K562 (cell line): ENCODE measurements at regions not wholly inside any gene's neighbourhood (a gene's known extent, or its start where the extent isn't known, plus 50 kb on each side); places are given as distances from the start of the nearest gene placed in this dataset.

Source experiments
- ATAC-seq: fragments of 200-7000 bp; cut with Tn5 transposase; 3 replicates; pipeline ENCODE4 v1.9.1; 2020; ENCODE audit warnings: moderate library complexity
- BruUV-seq: library from RNA; stranded (reverse); fragments of 400-500 nt; replicated peaks from 2 replicates; lab custom pipeline; 2021; lab: Mats Ljungman, UMichigan
- CTCF ChIA-PET: fragments of 300-600 bp; formaldehyde crosslinking; extraction: SDS; loops from one replicate; lab custom pipeline; 2021; ENCODE audit warnings: low intra/inter-chr PET ratio; lab: Yijun Ruan, JAX
- POLR2A ChIA-PET: fragments of 300-600, 350-650 bp; sonication (Branson Sonifier 250); formaldehyde crosslinking; extraction: SDS; loops from one replicate; lab custom pipeline; 2021; ENCODE audit warnings: antibody characterized with exemption, inconsistent platforms; lab: Yijun Ruan, JAX
- DNase-seq, 4 experiments: peaks; one replicate each; pipeline versions ENCODE4 v3.0.0 to v3.0.0-alpha.2; 2011 to 2018; ENCODE audit warnings: low spot score in 3 of 4, mixed read lengths in 3 of 4; ENCODE audit errors: extremely low read depth in 1 of 4
- FAIRE-seq: peaks from 2 replicates; lab custom pipeline; 2011; peaks lifted over from hg19 to GRCh38; lab: Jason Lieb, UNC
- H2AFZ ChIP-seq: 2 replicates; pipeline ENCODE4 v1.6.0; 2011; ENCODE audit warnings: low read depth, low read length, control low read depth, inconsistent platforms
- H3K27ac ChIP-seq: fragments of 200-600 bp; 3 replicates; pipeline ENCODE4 v1.8.0; 2011; ENCODE audit warnings: low read depth, mild to moderate bottlenecking, control low read depth, inconsistent platforms, low read length, moderate library complexity, mixed read lengths; ENCODE audit errors: extremely low read depth
- H3K27me3 ChIP-seq, 2 experiments: fragments of 300-600 bp in 1 of 2; 2 replicates in 1 of 2; 3 replicates in 1 of 2; pipeline versions ENCODE4 v1.6.0 to v1.8.0; 2011; ENCODE audit warnings: inconsistent platforms in 2 of 2, low read length in 2 of 2, mild to moderate bottlenecking in 1 of 2, mixed read lengths in 1 of 2, moderate library complexity in 1 of 2; ENCODE audit not compliant: control insufficient read depth in 2 of 2, insufficient read depth in 2 of 2
- H3K36me3 ChIP-seq: fragments of 300-600 bp; 3 replicates; pipeline ENCODE4 v1.8.0; 2011; ENCODE audit warnings: mild to moderate bottlenecking, low read length, inconsistent platforms; ENCODE audit not compliant: control insufficient read depth, insufficient read depth
- H3K4me1 ChIP-seq, 2 experiments: fragments of 200-600 bp in 1 of 2; replicated peaks in 1 of 2; 2 replicates in 1 of 2; 3 replicates in 1 of 2; pipeline versions ENCODE4 v1.5.1 to v1.8.0; 2011; ENCODE audit warnings: inconsistent platforms in 2 of 2, low read length in 2 of 2, mild to moderate bottlenecking in 1 of 2, mixed read lengths in 1 of 2, moderate library complexity in 1 of 2; ENCODE audit not compliant: control insufficient read depth in 2 of 2, insufficient read depth in 2 of 2
- H3K4me2 ChIP-seq: 2 replicates; pipeline ENCODE4 v1.6.1; 2011; ENCODE audit warnings: low read length, control low read depth, inconsistent platforms, mixed read lengths; ENCODE audit not compliant: insufficient read depth
- H3K4me3 ChIP-seq: fragments of 200-600 bp; sonication (generic), shearing (Covaris generic); 2 replicates; pipeline ENCODE4 v1.5.1; 2016; ENCODE audit warnings: control low read depth, inconsistent platforms
- H3K79me2 ChIP-seq: fragments of 200-600 bp; 3 replicates; pipeline ENCODE4 v1.8.0; 2011; ENCODE audit warnings: low read length, inconsistent platforms; ENCODE audit not compliant: control insufficient read depth, insufficient read depth
- H3K9ac ChIP-seq, 2 experiments: 2 replicates each; pipeline versions ENCODE4 v1.6.0 to v1.6.1; 2011; ENCODE audit warnings: low read depth in 2 of 2, low read length in 2 of 2, control low read depth in 1 of 2, inconsistent platforms in 1 of 2, mild to moderate bottlenecking in 1 of 2, mixed read lengths in 1 of 2; ENCODE audit not compliant: insufficient read depth in 1 of 2
- H3K9me1 ChIP-seq: one replicate; pipeline ENCODE4 v1.6.0; 2011; ENCODE audit warnings: inconsistent platforms, mild to moderate bottlenecking, low read length, moderate library complexity; ENCODE audit not compliant: control insufficient read depth, insufficient read depth
- H3K9me3 ChIP-seq: replicated peaks from 2 replicates; pipeline ENCODE4 v1.5.1; 2011; ENCODE audit warnings: low read depth, low read length, inconsistent platforms; ENCODE audit not compliant: control insufficient read depth, insufficient read depth
- H4K20me1 ChIP-seq: replicated peaks from 2 replicates; pipeline ENCODE4 v1.6.1; 2011; ENCODE audit warnings: low read length, inconsistent platforms, mixed read lengths; ENCODE audit not compliant: control insufficient read depth, insufficient read depth
- ARID1B ChIP-seq: fragments of 450-650 bp; IDR thresholded peaks from 2 replicates; pipeline ENCODE4 v1.6.1; 2016; ENCODE audit warnings: antibody characterized with exemption, mild to moderate bottlenecking, inconsistent platforms
- BCLAF1 ChIP-seq, 2 experiments: fragments of 450-650 bp in 1 of 2; IDR thresholded peaks; 2 replicates each; pipeline ENCODE4 v1.6.1; 2011 to 2017; ENCODE audit warnings: low read depth in 2 of 2, antibody characterized with exemption in 1 of 2, borderline replicate concordance in 1 of 2, low read length in 1 of 2, mild to moderate bottlenecking in 1 of 2, mixed read lengths in 1 of 2; ENCODE audit not compliant: control insufficient read depth in 1 of 2
- CHCHD3 ChIP-seq: fragments of 250-450 bp; sonication (Bioruptor Pico); IDR thresholded peaks from 2 replicates; pipeline ENCODE4 v2.1.2; 2022; ENCODE audit warnings: mild to moderate bottlenecking
- CHD1 ChIP-seq: fragments of 200-600 bp; sonication (generic); IDR thresholded peaks from one replicate; pipeline ENCODE4 v1.6.1; 2012; ENCODE audit warnings: mild to moderate bottlenecking, moderate library complexity, low read length, inconsistent platforms
- CHD2 ChIP-seq: IDR thresholded peaks from 2 replicates; pipeline ENCODE4 v1.6.1; 2011; ENCODE audit warnings: low read depth, low read length
- DIDO1 ChIP-seq: fragments of 450-650 bp; IDR thresholded peaks from 2 replicates; pipeline ENCODE4 v1.6.1; 2016; ENCODE audit warnings: low read depth, missing biosample characterization, missing genetic modification characterization
- KAT8 ChIP-seq: fragments of 450-650 bp; IDR thresholded peaks from 2 replicates; pipeline ENCODE4 v1.6.1; 2016; ENCODE audit warnings: low read depth, mild to moderate bottlenecking
- NCOA2 ChIP-seq, 2 experiments: fragments of 450-650 bp; IDR thresholded peaks; 2 replicates each; pipeline ENCODE4 v1.6.1; 2018; ENCODE audit warnings: mild to moderate bottlenecking in 2 of 2, moderate library complexity in 1 of 2; ENCODE audit not compliant: partially characterized antibody in 2 of 2
- TEAD2 ChIP-seq: fragments of 450-650 bp; IDR thresholded peaks from 2 replicates; pipeline ENCODE4 v1.6.1; 2016; ENCODE audit warnings: missing genetic modification characterization, control low read depth, missing compliant biosample characterization
- ZNF57 ChIP-seq: fragments of 450-650 bp; formaldehyde crosslinking; IDR thresholded peaks from 2 replicates; pipeline ENCODE4 v1.4.0; 2020; ENCODE audit warnings: mild to moderate bottlenecking, moderate library complexity
- in situ Hi-C: fragments of 300-500 bp; cut with MboI; formaldehyde crosslinking; loops from 4 replicates; pipeline ENCODE4 v1.15.0; 2018; ENCODE audit warnings: inconsistent platforms, mixed read lengths
- intact Hi-C: fragments of 100-400 bp; cut with micrococcal nuclease; formaldehyde crosslinking; loops from 2 replicates; pipeline ENCODE4 v1.14.2; 2022

- no peak for TF ChIP-seq BCLAF1 (IDR thresholded peaks at IDR 0.05; ENCODE audit: borderline replicate concordance in 1 of 2, control insufficient read depth in 1 of 2, low read depth in 2 of 2, low read length in 1 of 2)
- TF ChIP-seq CHD1, result no peak
Measured at GRCh38 chr12:78305808-78306207, 475.1 kb downstream of the NAV3 start (continued).

- ChIA-PET CTCF (interaction anchor here (0.7 kb wide), 1 partner anchor 10 kb away, joined by 3 read pairs; no protein-coding TSS in a partner anchor), POLR2A (no interaction called here)
- no peak for ATAC-seq
- Histone ChIP-seq H3K4me3 (no peak overlapping the region), H3K9ac (no peak overlapping the region), H3K4me2 (no peak overlapping the region), H3K9me3 (no peaks in the 10 kb centered on the region), H3K79me2 (no peaks in the 10 kb centered on the region), H3K9me1 (no peaks in the 10 kb centered on the region), H2AFZ (no peak overlapping the region), H3K27me3 (no peaks in the 10 kb centered on the region), H3K27ac (no peak overlapping the region), H4K20me1 (no peaks in the 10 kb centered on the region), H3K36me3 (no peaks in the 10 kb centered on the region), H3K4me1 (no peaks in the 10 kb centered on the region)
- no peak for FAIRE-seq
- no TSS peak for BruUV-seq
- in situ Hi-C loops, result no loop called here
- intact Hi-C loops, result no loop called here
- DNase-seq, result no peak
- TF ChIP-seq KAT8, result no peak
- no peak for TF ChIP-seq NCOA2 (IDR thresholded peaks at IDR 0.05; ENCODE audit: partially characterized antibody in 2 of 2)
- TF ChIP-seq ARID1B, result no peak
- TF ChIP-seq TEAD2 (tag), result no peak
- no peak for TF ChIP-seq CHD2
- TF ChIP-seq DIDO1 (tag), result no peak
- no peak for TF ChIP-seq ZNF57 (CRISPR knock-in tag)
- no peak for TF ChIP-seq CHCHD3
Measured at GRCh38 chr12:78306236-78306635, 475.5 kb downstream of the NAV3 start.
